ENCODE measurements at regions not wholly inside any gene's neighbourhood (a gene's known extent, or its start where the extent isn't known, plus 50 kb on each side); places are given as distances from the start of the nearest gene placed in this dataset.
"Not testable (repeated sequence)": the region's sequence is repeated elsewhere in the genome, so short reads cannot be mapped to it uniquely, and the experiment has no call there.

GRCh38 chr13:21920802-21921201 lies 249.9 kb downstream of the FGF9 start:
- DNase-seq: not testable (repeated sequence)

DNA sequence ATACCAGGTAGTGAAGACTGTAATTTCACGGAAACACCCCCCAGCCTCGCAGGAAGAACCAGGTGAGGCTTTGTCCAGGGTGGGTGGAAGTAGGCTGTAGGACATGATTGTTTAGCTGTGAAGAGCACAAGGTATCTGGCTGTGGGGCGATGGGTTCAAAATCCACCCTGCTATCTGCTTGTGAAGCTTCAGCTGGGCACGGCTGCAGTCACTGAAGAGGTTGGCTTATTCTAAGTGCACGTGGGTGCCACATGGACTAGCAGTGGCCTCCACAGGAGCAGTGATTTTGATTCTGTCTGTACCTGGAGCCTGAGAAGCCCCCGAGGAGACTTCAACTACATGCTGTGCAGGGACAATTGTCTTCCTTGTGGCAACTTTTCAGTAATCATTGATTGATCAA lies 254.1 kb downstream of the FGF9 start:
- DNase-seq: no peak

DNA sequence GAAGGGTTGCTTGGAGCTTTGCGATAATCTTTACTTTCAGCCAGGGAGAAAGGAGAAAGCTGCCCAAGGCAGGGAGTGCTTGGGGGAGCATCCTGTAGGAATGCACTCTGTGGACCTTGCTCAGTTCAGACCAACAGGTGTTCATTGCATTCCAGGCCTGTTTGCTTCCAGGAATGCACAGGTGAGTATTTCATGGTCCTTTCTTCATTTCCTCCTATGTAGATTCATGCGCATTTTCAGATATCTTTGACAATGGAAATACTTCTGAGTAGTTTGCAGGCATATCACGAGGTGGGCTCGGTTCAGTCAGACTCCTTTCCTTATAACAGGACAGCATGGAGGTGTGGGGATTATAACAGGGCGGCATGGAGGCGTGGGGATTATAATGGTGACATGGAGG lies 254.8 kb downstream of the FGF9 start:
- no peak for DNase-seq

DNA sequence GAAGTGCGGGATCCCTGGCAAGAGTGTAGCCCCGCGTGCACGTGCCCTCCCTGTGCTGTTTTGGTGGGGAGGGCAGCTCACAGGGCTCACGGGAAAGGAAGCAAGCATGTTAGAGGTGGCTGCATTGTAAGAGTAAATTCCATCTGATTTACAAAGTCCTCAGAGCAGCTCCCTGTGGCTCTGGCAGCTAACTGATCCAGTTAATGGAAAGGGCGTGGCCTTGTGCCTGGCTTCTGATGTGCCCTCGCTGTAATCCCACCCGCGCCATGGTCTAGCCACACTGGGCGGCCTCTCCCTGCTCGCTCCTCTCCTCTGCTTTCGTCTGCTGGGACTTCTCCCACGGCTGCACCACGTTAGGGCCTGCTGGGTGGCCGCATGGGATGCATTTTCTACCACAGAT lies 258.5 kb downstream of the FGF9 start:
- no peak for DNase-seq

- no peak for DNase-seq
Measured at GRCh38 chr13:21930536-21930935, 259.7 kb downstream of the FGF9 start.

- no peak for DNase-seq
Measured at GRCh38 chr13:21932578-21932977, 261.7 kb downstream of the FGF9 start.

GRCh38 chr13:21932996-21933395 lies 262.1 kb downstream of the FGF9 start:
- DNase-seq: no peak

DNA sequence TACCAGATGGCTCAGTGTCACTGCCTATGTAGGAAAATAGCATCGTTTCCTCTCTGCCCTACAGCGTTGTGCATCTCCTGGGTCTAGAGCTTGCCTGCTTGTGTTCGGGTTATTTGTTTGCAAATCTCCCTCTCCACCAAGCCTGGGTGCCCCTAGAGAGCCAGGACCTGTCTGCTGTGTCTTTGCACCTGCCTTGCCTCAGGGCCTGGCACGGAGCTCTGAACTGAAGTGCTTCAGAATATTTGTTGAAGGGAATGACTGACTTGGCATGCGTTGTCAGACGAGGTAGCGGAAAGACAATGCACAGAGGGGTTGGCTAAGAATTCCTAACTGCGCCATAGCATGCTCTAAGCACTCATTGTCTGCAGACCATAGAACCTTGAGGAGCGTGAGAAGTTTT lies 263.4 kb downstream of the FGF9 start:
- no peak for DNase-seq

GRCh38 chr13:21936674-21937073 lies 265.8 kb downstream of the FGF9 start:
- DNase-seq: no peak

DNA sequence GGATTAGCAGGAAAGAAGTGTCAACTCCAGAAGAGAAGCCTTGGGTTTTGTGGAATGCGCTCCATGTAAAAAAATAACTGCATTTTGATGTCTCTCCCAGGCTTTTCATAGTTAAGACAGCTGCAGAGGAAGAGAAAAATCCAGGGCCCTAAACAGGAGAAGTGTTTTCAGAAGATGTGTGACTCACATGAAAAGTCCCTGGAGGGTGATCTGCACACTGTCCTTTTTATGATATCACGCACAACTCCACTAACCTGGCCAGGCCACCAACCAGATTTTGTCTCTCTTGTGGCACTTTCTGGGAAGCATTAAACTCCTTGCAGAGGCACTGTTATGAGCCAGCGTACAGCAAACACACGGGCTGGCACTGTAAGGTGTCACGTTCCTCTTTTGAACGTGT lies 267.3 kb downstream of the FGF9 start:
- DNase-seq: no peak

DNA sequence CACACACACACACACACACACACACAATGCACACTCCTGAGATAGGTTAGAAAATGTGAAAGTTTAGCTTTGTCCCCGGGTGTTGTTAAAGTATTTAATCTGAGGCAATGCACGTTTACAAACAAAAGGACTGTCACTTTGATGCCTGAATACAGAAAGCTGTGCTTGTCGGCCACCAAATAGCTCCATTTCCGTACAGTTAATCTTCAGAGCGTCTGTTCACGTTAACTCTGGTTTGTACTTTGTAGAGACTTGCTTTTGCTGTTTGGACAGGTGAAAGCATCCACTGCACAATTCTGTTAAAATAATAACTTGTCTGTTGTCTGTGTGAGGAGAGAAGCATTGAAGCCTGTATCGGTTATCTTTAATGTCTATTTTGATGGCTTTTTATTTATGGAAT lies 267.8 kb downstream of the FGF9 start:
- DNase-seq: no peak

DNA sequence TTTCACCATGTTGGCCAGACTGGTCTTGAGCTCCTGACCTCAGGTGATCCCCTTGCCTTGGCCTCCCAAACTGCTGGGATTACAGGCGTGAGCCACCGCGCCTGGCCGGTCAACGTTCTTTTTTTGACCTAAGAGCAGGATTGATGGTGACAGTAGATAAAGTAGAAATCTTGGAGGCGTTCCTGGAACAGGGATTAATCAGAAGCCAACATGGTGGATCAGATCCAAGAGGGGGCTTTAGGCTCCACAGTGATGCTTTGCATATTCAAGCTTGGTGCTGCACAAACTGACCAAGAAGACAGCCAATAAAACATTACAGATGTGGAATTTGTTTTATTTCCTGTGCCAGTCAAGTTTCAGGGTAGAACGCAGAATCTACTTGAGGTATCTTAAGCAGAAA lies 271.2 kb downstream of the FGF9 start:
- DNase-seq: no peak

- DNase-seq: no peak
Measured at GRCh38 chr13:21944610-21945009, 273.7 kb downstream of the FGF9 start.

- no peak for DNase-seq
Measured at GRCh38 chr13:21945195-21945594, 274.3 kb downstream of the FGF9 start.

GRCh38 chr13:21946964-21947363 lies 276.1 kb downstream of the FGF9 start:
- DNase-seq: no peak

DNA sequence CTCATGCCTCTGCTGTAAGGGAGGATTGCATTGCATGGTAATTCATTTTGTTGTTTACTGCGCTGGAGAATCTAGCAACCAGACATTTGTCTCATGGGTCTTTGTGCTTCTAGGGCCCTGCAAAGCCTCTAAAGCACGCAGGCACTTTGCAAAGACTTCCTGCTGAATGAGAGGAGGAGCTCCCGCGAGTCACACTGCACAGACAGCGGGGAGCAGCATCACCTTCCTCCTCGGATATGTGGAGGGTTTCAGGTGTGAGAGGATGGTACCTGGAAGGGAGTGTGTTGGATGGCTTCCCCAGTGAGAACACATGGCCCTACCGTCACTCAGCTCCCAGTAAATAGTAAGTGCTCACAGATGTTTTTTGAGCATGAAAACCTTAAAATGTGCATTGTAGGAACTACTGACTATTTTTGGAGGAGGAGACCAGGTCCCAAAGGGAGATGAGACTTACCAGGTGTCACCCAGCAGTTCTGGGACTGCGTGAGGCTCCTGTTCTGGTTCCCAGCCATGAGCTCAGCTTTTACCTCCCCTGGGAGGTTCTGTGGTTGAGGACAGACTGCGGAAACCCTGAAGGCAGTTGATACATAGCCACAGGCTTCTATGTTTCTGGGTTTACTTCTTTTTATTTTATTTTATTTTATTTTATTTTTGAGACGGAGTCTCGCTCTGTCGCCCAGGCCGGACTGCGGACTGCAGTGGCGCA lies 278.0 kb downstream of the FGF9 start:
- DNase-seq: no peak

GRCh38 chr13:21949818-21950429 lies 279.1 kb downstream of the FGF9 start:
- no peak for DNase-seq

- DNase-seq: no peak
Measured at GRCh38 chr13:21956666-21957065, 285.8 kb downstream of the FGF9 start.

DNA sequence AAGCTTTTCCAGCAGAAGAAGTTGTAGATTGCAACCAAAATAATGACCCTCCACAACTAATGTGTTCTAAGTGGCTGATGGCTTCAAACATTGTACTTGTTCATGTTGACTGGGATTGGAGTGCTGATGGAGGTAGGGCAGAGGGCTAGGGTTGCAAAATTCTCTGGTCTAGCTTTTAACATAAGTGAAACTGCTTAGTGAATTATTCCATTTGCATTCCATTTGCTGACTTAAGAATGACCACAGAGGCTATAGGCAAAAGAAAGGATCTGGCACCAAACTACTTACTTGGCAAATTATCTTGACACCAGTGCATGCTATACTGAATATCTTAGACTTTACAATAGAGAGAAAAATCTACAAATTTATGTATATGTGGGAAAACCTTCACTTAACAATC lies 287.0 kb downstream of the FGF9 start:
- no peak for DNase-seq

DNA sequence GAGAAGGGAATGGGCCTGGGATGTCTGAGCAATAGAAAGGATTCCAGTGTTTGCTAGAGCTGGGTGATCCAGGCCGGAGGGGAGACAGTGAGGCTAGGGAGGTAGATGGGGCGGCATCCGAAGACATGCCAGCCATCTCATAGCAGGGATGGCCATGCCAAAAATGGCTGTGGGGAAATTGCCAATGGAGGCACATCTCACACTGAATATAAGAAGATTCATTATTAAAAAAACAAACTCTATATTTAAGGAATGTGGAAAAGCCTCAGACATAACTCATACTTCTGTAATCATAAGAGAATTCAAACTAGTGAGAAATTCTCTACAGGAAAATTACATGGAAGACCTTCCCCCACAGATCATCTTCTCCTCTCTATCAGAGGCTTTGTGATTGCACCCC lies 289.2 kb downstream of the FGF9 start:
- no peak for DNase-seq

- no peak for DNase-seq
Measured at GRCh38 chr13:21964686-21965085, 293.8 kb downstream of the FGF9 start.

GRCh38 chr13:21965095-21965494 lies 294.2 kb downstream of the FGF9 start:
- no peak for DNase-seq

DNA sequence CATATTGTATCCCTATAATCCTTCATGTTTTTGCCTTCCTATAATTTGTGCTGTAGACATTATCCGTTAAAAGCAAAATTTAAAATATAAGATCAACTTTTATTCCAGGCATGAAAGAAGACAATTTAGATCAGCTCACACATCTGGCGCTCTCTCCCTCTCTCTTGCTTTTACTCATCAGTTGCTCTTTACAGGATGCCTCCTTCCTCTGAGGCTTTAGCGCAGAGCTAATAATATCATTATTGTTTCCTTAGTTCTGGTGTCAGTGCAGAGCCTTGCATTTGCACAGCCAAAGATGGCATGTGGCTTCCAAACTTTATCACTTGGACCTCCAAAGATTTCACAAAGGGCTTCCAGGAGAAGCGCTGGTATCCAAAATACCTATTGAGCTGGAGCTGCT lies 295.1 kb downstream of the FGF9 start:
- DNase-seq: no peak

- DNase-seq: no peak
Measured at GRCh38 chr13:21967871-21968270, 297.0 kb downstream of the FGF9 start.

DNA sequence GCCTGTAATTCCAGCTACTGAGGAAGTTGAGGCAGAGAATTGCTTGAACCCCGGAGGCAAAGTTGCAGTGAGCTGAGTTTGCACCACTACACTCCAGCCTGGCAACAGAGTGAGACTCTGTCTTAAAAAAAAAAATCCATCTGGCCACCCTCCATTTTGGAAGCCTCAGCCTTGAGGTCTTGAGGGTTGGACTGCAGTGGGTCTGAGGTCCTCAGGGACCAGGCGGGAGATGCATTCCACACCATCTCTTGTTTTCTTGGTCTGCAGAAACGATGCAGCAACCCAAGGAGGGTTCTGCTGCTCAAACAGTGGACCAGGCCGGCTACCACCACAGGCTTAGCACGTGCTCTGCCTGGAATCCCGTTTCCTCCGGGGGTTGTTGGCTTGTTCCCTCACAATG lies 299.3 kb downstream of the FGF9 start:
- no peak for DNase-seq

All from left hindlimb (tissue), 1 donor.